HG02981 (cell line): ENCODE measurements at regions not wholly inside any gene's neighbourhood (a gene's known extent, or its start where the extent isn't known, plus 50 kb on each side); places are given as distances from the start of the nearest gene placed in this dataset.

Experiments
- ATAC-seq: cut with Tn5 transposase; IDR thresholded peaks from one replicate; pipeline ENCODE4 v1.9.1; 2021; ENCODE audit warnings: mild to moderate bottlenecking, moderate library complexity; ENCODE audit not compliant: unreplicated experiment

- no peak for ATAC-seq
Observed at GRCh38 chr2:196314157-196314556, 142.8 kb upstream of the STK17B start.

DNA sequence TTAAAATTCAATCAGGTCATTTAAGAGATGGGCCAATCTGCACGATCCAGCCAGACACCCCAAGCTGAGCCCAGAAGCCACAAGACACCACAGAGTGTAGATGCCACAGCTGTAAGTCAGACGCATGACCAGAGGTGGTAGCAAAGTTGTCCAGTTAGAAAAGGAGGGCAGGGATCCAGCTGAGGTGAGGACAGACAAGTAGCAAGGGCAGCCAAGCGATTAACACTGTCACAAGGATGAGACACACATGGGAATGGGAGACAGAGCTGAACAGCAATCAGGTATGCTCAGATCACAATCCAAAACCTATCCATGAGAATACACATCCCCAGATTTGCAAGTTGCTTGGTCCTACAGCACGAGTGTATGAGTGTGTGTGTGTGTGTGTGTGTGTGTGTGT lies 143.4 kb upstream of the STK17B start:
- no peak for ATAC-seq

- no peak for ATAC-seq
Observed at GRCh38 chr2:196315388-196316049, 144.1 kb upstream of the STK17B start.

DNA sequence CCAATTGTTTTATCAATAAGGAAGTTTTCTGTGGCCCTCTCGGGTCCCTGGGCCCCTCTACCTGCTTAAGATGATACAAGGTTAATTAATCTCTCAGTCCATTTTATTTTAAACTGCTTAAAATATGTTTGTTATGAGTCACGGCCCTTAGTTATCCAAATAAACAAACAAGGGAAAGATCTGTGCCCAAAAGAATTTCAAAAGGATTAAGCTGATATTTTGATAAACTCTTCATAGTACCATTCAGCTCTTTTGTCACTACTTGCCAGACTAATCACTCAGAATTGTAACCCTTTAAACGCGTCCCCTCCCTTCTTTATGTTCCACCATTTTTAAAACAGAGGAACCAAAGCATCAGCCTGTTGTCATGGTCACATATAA lies 144.7 kb upstream of the STK17B start:
- ATAC-seq, result no peak

- no peak for ATAC-seq
Observed at GRCh38 chr2:196318517-196319377, 147.4 kb upstream of the STK17B start.

- ATAC-seq, result no peak
Observed at GRCh38 chr2:196322973-196323810, 151.8 kb upstream of the STK17B start.

- no peak for ATAC-seq
Observed at GRCh38 chr2:196324211-196324610, 152.8 kb upstream of the STK17B start.

GRCh38 chr2:196328088-196328680 lies 156.8 kb upstream of the STK17B start:
- ATAC-seq, result no peak

DNA sequence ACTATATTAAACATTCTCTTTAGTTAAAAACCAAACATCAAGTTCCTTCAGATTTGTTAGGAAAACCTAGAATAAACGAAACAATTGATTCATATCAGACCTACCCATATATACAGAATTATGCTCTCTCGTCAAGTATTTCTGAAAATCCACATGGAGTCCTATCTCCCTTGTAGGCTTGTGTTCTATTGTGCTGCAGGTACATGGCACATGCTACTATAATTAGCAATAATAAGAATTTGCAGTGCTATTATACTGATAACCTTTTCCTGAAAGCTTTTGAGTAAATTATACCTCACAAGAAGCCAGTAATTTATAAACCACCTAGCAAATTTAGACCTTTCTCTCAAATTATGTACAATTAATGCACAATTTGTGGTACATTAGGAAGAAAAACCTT lies 158.6 kb upstream of the STK17B start:
- no peak for ATAC-seq

GRCh38 chr2:196330645-196331044 lies 159.3 kb upstream of the STK17B start:
- no peak for ATAC-seq

GRCh38 chr2:196331143-196331542 lies 159.8 kb upstream of the STK17B start:
- no peak for ATAC-seq

DNA sequence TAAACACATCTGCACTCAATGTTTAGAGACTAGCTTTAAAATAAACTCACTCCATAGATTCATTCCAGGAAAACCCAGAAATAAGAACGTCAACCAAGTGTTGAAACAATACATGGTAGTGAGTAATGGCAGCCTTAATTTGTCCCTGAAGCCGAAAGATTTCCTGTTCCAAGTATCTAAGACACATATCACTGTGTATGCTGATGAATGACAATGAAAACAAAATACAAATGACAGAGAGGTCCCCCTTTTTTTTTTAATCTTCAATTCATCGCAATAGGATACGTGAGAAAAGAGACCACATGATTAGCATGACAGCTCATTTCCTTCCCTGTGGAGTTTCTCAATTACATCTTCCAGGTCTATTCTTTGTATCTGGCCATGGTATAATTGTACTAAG lies 160.5 kb upstream of the STK17B start:
- no peak for ATAC-seq

DNA sequence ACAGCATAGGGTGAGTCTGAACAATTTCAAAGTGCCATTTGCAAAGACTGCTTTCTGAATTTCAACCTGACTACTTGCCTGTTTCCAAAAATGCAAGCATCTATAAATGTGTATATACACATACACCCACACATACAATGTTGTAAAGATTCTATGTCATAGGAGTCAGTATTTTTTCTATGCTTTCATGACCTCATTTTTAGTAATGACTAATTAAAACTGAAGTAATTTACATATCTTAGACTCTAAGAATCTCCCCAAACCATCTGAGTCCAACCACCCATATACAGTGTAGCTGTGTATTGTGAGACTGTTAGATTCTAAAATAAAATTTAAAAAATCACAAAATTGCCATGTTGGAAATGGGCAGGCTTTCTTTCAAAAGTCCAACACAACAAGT lies 162.0 kb upstream of the STK17B start:
- no peak for ATAC-seq

- no peak for ATAC-seq
Observed at GRCh38 chr2:196334710-196335109, 163.3 kb upstream of the STK17B start.

GRCh38 chr2:196335221-196335634 lies 163.8 kb upstream of the STK17B start:
- ATAC-seq, result no peak

DNA sequence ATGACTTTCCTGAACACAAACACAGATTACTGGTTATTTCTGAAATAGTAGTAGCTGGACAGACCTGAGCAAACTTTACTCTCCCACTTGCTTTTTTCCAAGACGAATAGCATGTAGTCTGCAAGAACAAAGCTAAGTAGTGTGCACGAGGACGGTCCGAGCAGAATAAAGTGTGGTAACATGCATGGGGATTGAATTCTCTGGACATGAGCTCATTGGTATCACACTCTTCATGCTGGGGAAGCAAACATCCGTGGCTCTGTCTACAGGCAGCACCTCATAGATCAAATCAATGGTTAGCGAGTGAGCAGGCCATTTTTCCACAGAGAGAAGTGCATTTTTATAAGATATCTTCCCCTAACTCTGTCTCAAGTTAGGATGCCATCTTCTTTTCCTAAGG lies 164.8 kb upstream of the STK17B start:
- no peak for ATAC-seq

GRCh38 chr2:196336715-196337114 lies 165.3 kb upstream of the STK17B start:
- ATAC-seq, result no peak

DNA sequence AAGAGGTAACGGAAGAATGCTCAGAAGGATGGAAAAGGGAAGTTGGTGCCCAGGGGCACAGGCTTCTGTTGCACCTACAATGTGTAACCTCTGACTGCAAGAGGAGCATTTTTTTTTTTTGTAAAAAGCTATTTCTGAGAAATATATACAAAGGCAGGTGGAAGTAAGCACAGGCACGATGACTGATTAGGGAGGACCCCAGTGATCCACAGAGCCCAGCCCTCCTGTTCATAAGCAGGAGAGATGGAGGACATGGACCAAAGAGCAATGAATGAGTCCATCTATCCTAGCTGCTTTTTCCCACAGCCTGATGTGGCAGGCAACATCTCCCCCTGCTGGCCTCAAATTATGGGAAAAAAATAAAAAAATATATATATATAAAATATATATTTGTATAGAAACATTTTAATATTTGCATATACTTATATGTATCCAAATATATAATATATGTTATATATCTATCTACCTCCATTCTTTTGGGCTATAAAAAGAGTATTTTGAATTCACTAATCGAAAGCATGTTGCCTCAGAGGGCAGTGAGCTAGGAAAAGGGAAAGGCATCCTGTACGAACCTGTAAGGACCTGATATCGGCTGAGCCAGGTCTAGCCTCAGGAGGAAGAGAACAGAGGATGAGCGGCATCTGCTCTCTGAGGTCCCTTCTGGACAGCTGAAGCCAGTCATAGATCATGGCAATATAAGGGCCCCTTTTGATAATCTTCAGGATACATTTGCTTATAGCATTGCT lies 166.0 kb upstream of the STK17B start:
- no peak for ATAC-seq

DNA sequence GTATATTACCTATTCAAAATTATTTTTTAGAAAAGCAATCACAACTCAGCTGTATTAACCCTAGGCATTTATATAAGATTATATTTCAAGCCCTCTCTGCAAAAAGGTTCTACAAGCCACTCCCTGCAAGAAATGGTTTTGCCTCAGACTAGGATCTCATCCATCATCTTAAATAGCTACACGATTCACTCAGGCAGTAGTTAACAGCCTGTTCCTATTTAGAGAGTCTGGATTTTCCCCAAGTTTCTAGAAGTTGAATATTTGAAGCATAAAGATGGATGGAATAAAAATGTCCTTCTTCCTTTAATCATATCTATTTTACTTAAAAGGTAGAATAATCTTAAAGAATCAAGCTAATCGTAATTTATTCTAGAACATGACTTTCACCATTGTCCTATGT lies 167.1 kb upstream of the STK17B start:
- ATAC-seq, result no peak

DNA sequence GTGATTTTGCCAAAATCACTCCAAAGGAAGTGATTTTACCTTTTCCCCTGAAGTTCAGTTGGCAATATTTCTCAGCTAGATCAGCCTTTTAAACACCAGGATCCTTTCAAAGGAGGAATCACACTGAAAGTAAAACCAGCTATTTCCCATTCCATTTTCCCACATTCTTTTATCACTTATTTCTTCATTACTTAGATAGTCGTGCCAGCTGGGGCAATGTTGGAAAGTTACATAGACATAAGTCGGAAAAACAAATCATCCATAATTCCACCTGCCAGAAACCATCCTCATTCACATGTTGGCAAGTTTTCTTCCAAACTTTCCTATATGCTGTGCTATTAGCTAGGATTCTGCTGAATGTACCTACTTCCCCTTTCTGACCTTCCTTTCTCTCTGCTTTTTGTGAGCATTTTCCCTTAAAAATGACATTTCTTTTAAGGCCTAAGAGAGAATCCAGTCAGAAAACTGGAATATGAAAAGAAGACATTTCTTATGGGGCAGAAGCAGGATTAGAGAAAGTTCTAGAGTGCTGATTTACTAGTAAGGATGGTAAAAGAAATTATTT lies 170.0 kb upstream of the STK17B start:
- no peak for ATAC-seq
